Left ventricle myocardium inferior (tissue), 1 donor: ENCODE measurements at regions not wholly inside any gene's neighbourhood (a gene's known extent, or its start where the extent isn't known, plus 50 kb on each side); places are given as distances from the start of the nearest gene placed in this dataset.

Source experiments
- DNase-seq: peaks from one replicate; pipeline ENCODE4 v3.0.0-alpha.2; 2020
- H3K27ac ChIP-seq: fragments of 200-600 bp; replicated peaks from 2 replicates; pipeline ENCODE4 v1.8.0; 2021
- H3K27me3 ChIP-seq: fragments of 200-600 bp; 2 replicates; pipeline ENCODE4 v1.8.0; 2021; ENCODE audit warnings: low read depth
- H3K36me3 ChIP-seq: fragments of 200-600 bp; 2 replicates; pipeline ENCODE4 v1.8.0; 2021
- H3K4me1 ChIP-seq: fragments of 200-600 bp; 2 replicates; pipeline ENCODE4 v1.8.0; 2021
- H3K4me3 ChIP-seq: fragments of 200-600 bp; 2 replicates; pipeline ENCODE4 v1.8.0; 2021; ENCODE audit warnings: mild to moderate bottlenecking, moderate library complexity
- H3K9me3 ChIP-seq: fragments of 200-600 bp; replicated peaks from 2 replicates; pipeline ENCODE4 v1.8.0; 2021
- CTCF ChIP-seq: fragments of 200-600 bp; IDR thresholded peaks from 2 replicates; pipeline ENCODE4 v1.8.0; 2021; ENCODE audit warnings: antibody characterized with exemption, mild to moderate bottlenecking, borderline replicate concordance
- intact Hi-C: fragments of 100-400 bp; cut with micrococcal nuclease; formaldehyde crosslinking; loops from one replicate; pipeline ENCODE4 v1.11.0; 2022
- donor health status: DM: no; HTN: yes; CAD: no; lungs with severe emphysema.

- Histone ChIP-seq H3K27ac (no peak overlapping the region), H3K27me3 (no peaks in the 10 kb centered on the region), H3K4me3 (no peak overlapping the region), H3K4me1 (peaks cover 12% of the 10 kb centered on the region), H3K36me3 (no peaks in the 10 kb centered on the region), H3K9me3 (no peaks in the 10 kb centered on the region)
- intact Hi-C loops: no loop called here
- no peak for DNase-seq
- no peak for TF ChIP-seq CTCF
These were observed 109.6 kb downstream of the FGF18 start for GRCh38 chr5:171528865-171529614.

- no peaks in the 10 kb centered on the region for H3K9me3 ChIP-seq
- no peak for TF ChIP-seq CTCF
- H3K4me3 ChIP-seq: no peak overlapping the region
- DNase-seq: no peak
- no peaks in the 10 kb centered on the region for H3K27me3 ChIP-seq
- H3K4me1 ChIP-seq: no peaks in the 10 kb centered on the region
- no peak overlapping the region for H3K27ac ChIP-seq
- H3K36me3 ChIP-seq: no peaks in the 10 kb centered on the region
- intact Hi-C loops: no loop called here
These were observed 112.2 kb downstream of the FGF18 start for GRCh38 chr5:171531638-171532037.

- no peaks in the 10 kb centered on the region for H3K4me1 ChIP-seq
- no peaks in the 10 kb centered on the region for H3K27me3 ChIP-seq
- intact Hi-C loops: no loop called here
- no peak overlapping the region for H3K4me3 ChIP-seq
- no peak for DNase-seq
- no peaks in the 10 kb centered on the region for H3K9me3 ChIP-seq
- H3K27ac ChIP-seq: no peak overlapping the region
- TF ChIP-seq CTCF: no peak
- H3K36me3 ChIP-seq: no peaks in the 10 kb centered on the region
These were observed 113.7 kb downstream of the FGF18 start for GRCh38 chr5:171533153-171533552.

DNA sequence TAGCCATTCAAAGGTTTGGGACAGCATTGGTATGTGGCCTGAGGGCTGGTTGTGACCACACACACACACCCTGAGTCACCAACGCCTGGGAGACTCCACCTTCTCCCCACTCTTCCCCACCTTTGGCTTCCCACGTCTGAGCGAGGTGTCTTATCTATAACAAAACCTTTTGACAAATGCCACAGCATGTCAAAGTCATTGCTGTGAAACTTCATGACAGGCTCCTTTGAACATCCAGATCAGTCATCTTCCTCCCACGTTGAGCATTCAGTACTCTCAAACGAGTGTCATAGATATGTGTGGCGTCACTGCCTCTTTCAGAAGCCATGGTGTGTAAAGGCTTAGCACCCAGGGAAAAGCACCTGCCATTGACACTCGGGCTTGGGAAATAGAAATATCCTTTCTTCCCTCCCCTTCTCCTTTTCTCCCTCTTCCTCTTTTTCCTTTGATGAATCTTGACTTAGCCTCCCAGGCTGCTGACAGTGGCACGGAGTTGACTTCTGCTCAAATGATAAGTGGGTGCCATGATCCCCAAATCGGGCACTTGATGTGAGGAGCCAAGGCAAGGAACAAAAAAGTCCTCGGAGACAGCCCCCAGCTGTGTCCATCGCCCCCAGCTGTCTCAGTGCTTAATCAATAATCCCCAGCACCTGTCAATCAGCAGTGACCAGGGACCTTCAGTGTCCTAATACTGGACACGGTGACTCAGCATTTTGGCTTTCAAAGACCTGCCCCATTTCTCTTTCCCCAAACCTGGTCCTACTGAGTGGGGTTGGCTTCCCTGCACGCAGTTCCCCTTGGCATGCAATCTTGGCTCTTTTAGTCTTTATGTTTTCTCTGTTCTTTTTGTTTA lies 114.8 kb downstream of the FGF18 start:
- DNase-seq: no peak
- H3K4me3 ChIP-seq: no peak overlapping the region
- intact Hi-C loops: no loop called here
- no peaks in the 10 kb centered on the region for H3K4me1 ChIP-seq
- TF ChIP-seq CTCF: no peak
- H3K36me3 ChIP-seq: no peaks in the 10 kb centered on the region
- no peaks in the 10 kb centered on the region for H3K9me3 ChIP-seq
- no peaks in the 10 kb centered on the region for H3K27me3 ChIP-seq
- no peak overlapping the region for H3K27ac ChIP-seq

- intact Hi-C loops: no loop called here
- H3K27me3 ChIP-seq: no peaks in the 10 kb centered on the region
- H3K27ac ChIP-seq: no peak overlapping the region
- no peak overlapping the region for H3K4me3 ChIP-seq
- DNase-seq: no peak
- no peaks in the 10 kb centered on the region for H3K4me1 ChIP-seq
- no peaks in the 10 kb centered on the region for H3K36me3 ChIP-seq
- no peak for TF ChIP-seq CTCF
- H3K9me3 ChIP-seq: no peaks in the 10 kb centered on the region
These were observed 115.7 kb downstream of the FGF18 start for GRCh38 chr5:171535162-171535561.
